Mucosa of descending colon (tissue), 3 donors: ENCODE measurements at regions not wholly inside any gene's neighbourhood (a gene's known extent, or its start where the extent isn't known, plus 50 kb on each side); places are given as distances from the start of the nearest gene placed in this dataset.

Source experiments
- ATAC-seq: fragments of 200-7000 bp; cut with Tn5 transposase; one replicate; pipeline ENCODE4 v1.9.1; 2020; ENCODE audit warnings: mild to moderate bottlenecking, moderate library complexity
- DNase-seq, 3 donors: peaks; one replicate each; pipeline ENCODE4 v3.0.0-alpha.2; 2020
- H3K36me3 ChIP-seq: fragments of 200-600 bp; one replicate; pipeline ENCODE4 v1.8.0; 2021; ENCODE audit warnings: low read depth, mild to moderate bottlenecking
- H3K4me1 ChIP-seq: fragments of 200-600 bp; one replicate; pipeline ENCODE4 v1.8.0; 2021; ENCODE audit warnings: low read depth, mild to moderate bottlenecking
- H3K4me3 ChIP-seq: fragments of 200-600 bp; one replicate; pipeline ENCODE4 v1.8.0; 2021; ENCODE audit warnings: mild to moderate bottlenecking
- H3K9me3 ChIP-seq: fragments of 200-600 bp; one replicate; pipeline ENCODE4 v1.8.0; 2021; ENCODE audit warnings: mild to moderate bottlenecking
- intact Hi-C, 2 donors: fragments of 100-400 bp; cut with DNase I in 1 of 2; cut with micrococcal nuclease in 1 of 2; formaldehyde crosslinking; loops; one replicate each; pipeline versions ENCODE4 v1.11.0 to v1.11.1; 2022; cut with DNase I, micrococcal nuclease
- TF ChIP-seq, protein P1 (sequence below): fragments of 200-600 bp; IDR thresholded peaks from one replicate; pipeline ENCODE4 v1.8.0; 2022; ENCODE audit warnings: antibody characterized with exemption, mild to moderate bottlenecking
- donor health status: DM: no; HTN: no; CAD: no; lungs with moderate emphysema.
- donor health status: DM: no; HTN: no; CAD: no.
- donor health status: DM: no; HTN: yes; CAD: no.

GRCh38 chr7:17440831-17441230 lies 142.4 kb downstream of the AHR start:
- Histone ChIP-seq H3K4me3 (no peak overlapping the region), H3K36me3 (no peaks in the 10 kb centered on the region), H3K4me1 (peaks cover 7% of the 10 kb centered on the region), H3K9me3 (no peaks in the 10 kb centered on the region)
- ATAC-seq (no peak), DNase-seq (no peak)
- intact Hi-C loops: no loop called here
- TF ChIP-seq, protein P1, sequence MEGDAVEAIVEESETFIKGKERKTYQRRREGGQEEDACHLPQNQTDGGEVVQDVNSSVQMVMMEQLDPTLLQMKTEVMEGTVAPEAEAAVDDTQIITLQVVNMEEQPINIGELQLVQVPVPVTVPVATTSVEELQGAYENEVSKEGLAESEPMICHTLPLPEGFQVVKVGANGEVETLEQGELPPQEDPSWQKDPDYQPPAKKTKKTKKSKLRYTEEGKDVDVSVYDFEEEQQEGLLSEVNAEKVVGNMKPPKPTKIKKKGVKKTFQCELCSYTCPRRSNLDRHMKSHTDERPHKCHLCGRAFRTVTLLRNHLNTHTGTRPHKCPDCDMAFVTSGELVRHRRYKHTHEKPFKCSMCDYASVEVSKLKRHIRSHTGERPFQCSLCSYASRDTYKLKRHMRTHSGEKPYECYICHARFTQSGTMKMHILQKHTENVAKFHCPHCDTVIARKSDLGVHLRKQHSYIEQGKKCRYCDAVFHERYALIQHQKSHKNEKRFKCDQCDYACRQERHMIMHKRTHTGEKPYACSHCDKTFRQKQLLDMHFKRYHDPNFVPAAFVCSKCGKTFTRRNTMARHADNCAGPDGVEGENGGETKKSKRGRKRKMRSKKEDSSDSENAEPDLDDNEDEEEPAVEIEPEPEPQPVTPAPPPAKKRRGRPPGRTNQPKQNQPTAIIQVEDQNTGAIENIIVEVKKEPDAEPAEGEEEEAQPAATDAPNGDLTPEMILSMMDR: no peak

DNA sequence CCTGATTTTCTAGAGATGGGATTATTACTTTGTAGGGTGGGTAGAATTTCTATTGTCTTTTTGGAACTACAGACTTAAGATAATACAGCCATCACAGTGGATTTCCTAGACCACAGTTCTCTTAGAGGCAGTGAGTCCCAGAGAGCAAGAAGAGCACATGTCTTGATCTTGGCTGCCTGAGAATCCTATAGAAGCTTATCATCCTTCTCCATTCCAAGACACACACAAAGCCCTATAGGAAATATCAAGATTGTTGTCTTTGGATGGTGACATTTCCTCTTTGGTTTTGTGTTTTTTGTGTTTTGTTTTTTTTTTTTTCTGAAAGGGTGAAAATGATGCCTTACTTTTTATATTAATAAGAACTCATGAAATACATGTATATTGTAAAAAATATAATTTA lies 143.1 kb downstream of the AHR start:
- peaks cover 7% of the 10 kb centered on the region for H3K4me1 ChIP-seq
- intact Hi-C loops: no loop called here
- TF ChIP-seq, protein P1: no peak
- H3K4me3 ChIP-seq: no peak overlapping the region
- DNase-seq: no peak
- no peak for ATAC-seq
- no peaks in the 10 kb centered on the region for H3K9me3 ChIP-seq
- no peaks in the 10 kb centered on the region for H3K36me3 ChIP-seq

- peaks cover 7% of the 10 kb centered on the region for H3K4me1 ChIP-seq
- peaks cover 12% of the 10 kb centered on the region for H3K9me3 ChIP-seq
- ATAC-seq (no peak), DNase-seq (no peak)
- intact Hi-C loops: no loop called here
- no peak overlapping the region for H3K4me3 ChIP-seq
- no peaks in the 10 kb centered on the region for H3K36me3 ChIP-seq
- TF ChIP-seq, protein P1: no peak
These were observed 145.7 kb downstream of the AHR start for GRCh38 chr7:17444151-17444550.

DNA sequence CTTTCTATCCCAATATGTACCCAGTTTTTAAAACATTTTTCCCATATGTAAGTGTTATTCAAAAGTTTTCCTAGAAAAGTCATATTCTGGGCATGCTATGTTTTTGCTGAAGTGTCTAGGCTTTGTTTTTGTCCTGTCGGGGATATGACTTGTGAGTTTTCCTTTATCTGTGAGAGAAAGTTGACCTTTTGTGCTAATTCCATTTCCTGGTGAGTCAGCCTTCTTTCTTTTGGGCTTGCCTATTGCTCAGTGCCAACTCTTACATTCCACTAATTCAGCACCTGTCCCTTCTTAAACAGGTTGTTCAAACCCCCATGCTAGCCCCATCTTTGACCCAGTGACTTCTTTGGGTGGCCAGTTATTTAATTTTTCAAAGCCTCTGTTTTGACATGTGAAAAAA lies 146.2 kb downstream of the AHR start:
- DNase-seq: no peak
- intact Hi-C loops: no loop called here
- TF ChIP-seq, protein P1: no peak
- H3K4me3 ChIP-seq: no peak overlapping the region
- peak; percentile 87 for ATAC-seq
- peaks cover 5% of the 10 kb centered on the region for H3K4me1 ChIP-seq
- H3K36me3 ChIP-seq: no peaks in the 10 kb centered on the region
- peaks cover 12% of the 10 kb centered on the region for H3K9me3 ChIP-seq

- H3K4me1 ChIP-seq: no peaks in the 10 kb centered on the region
- intact Hi-C loops: no loop called here
- DNase-seq (no peak), ATAC-seq (no peak)
- peaks cover 12% of the 10 kb centered on the region for H3K9me3 ChIP-seq
- TF ChIP-seq, protein P1: no peak
- H3K36me3 ChIP-seq: no peaks in the 10 kb centered on the region
- no peak overlapping the region for H3K4me3 ChIP-seq
These were observed 147.9 kb downstream of the AHR start for GRCh38 chr7:17446340-17446739.

DNA sequence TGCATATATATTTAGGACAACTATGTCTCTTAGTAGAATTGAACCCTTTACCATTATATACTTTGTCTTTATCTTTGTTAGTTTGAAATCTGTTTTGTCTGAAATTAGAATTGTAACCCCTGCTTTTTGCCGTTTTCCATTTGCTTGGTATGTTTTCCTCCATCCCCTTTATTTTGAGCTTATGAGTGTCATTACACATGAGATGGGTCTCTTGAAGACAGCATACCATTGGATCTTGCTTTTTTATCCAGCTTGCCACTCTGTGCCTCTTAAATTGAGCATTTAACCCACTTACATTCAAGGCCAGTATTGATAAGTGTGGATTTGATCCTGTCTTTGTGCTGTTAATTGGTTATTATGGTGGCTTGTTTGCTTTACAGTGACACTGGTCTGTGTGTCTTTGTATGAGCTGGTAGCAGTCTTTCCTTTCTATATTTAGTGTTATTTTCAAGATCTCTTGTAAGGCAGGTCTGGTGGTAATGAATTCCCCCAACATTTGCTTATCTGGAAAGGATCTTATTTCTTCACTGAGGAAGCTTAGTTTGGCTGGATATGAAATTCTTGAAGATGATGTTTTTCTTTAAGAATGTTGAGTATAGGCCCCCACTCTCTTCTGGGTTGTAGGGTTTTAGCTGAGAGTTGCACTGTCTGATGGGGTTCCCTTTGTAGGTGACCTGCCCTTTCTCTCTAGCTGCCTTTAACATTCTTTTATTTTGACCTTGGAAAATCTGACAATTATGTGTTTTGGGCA lies 149.5 kb downstream of the AHR start:
- Histone ChIP-seq H3K4me1 (no peaks in the 10 kb centered on the region), H3K36me3 (no peaks in the 10 kb centered on the region), H3K9me3 (peaks cover 12% of the 10 kb centered on the region), H3K4me3 (no peak overlapping the region)
- TF ChIP-seq, protein P1: no peak
- intact Hi-C loops: no loop called here
- ATAC-seq (no peak), DNase-seq (no peak)
